ENCODE measurements at regions not wholly inside any gene's neighbourhood (a gene's known extent, or its start where the extent isn't known, plus 50 kb on each side); places are given as distances from the start of the nearest gene placed in this dataset.

GRCh38 chr2:217222309-217222910 is 362.5 kb upstream of the TNP1 start:
- no peak for ATAC-seq
- no peak for TF ChIP-seq CTCF (IDR thresholded peaks at IDR 0.05)
- intact Hi-C loops (cut with DNase I), result no loop called here
- H3K4me3 ChIP-seq, result no peak overlapping the region
- peaks cover 0 to 75% (median 0%) of the 10 kb centered on the region in 7 donors for H3K27me3 ChIP-seq
- H3K9me3 ChIP-seq, result no peaks in the 10 kb centered on the region
- whole genome bisulfite sequencing, 2 donors, result 90 to 93% methylated on average over 5 of the region's 5 CpGs
- no peak for DNase-seq
- H3K27ac ChIP-seq, result peak overlapping the region in 1 of 10 donors; percentile 46
- H3K36me3 ChIP-seq, result no peaks in the 10 kb centered on the region
- H3K4me1 ChIP-seq, result peaks cover 0 to 69% (median 13%) of the 10 kb centered on the region in 9 donors

GRCh38 chr2:217220228-217221013 is 360.6 kb upstream of the TNP1 start:
- 76 to 82% methylated on average over 5 of the region's 5 CpGs for WGBS, 2 donors
- Histone ChIP-seq H3K4me1 (peaks cover 0 to 71% (median 15%) of the 10 kb centered on the region in 9 donors), H3K27ac (peak overlapping the region in 1 of 10 donors; percentile 3), H3K27me3 (peaks cover 0 to 78% (median 0%) of the 10 kb centered on the region in 7 donors), H3K4me3 (no peak overlapping the region), H3K9me3 (no peaks in the 10 kb centered on the region), H3K36me3 (no peaks in the 10 kb centered on the region)
- no peak for ATAC-seq
- no peak for TF ChIP-seq CTCF (IDR thresholded peaks at IDR 0.05)
- DNase-seq, result peak in 1 of 2 donors; percentile 26
- intact Hi-C loops (cut with DNase I), result no loop called here

- H3K27ac ChIP-seq, result peak overlapping the region in 1 of 10 donors; percentile 40
- DNase-seq (no peak), ATAC-seq (peak in 3 of 8 donors; percentile 3 to 44 (median 7))
- no peaks in the 10 kb centered on the region for H3K9me3 ChIP-seq
- H3K27me3 ChIP-seq, result peaks cover 0 to 78% (median 0%) of the 10 kb centered on the region in 7 donors
- TF ChIP-seq CTCF (IDR thresholded peaks at IDR 0.05), result no peak
- H3K4me1 ChIP-seq, result peaks cover 0 to 68% (median 15%) of the 10 kb centered on the region in 9 donors
- 67 to 78% methylated on average over 2 of the region's 2 CpGs for WGBS, 2 donors
- intact Hi-C loops (cut with DNase I), result loop anchor here in 1 of 10 donors (10.0 kb wide), 1 partner anchor 116 kb away; no protein-coding TSS in a partner anchor
- no peaks in the 10 kb centered on the region for H3K36me3 ChIP-seq
- no peak overlapping the region for H3K4me3 ChIP-seq
These were observed 359.3 kb upstream of the TNP1 start for GRCh38 chr2:217219164-217219520.

GRCh38 chr2:217218269-217219163 is 358.7 kb upstream of the TNP1 start:
- Histone ChIP-seq H3K27ac (peak overlapping the region in 1 of 10 donors; percentile 40), H3K9me3 (no peaks in the 10 kb centered on the region), H3K27me3 (peaks cover 0 to 83% (median 0%) of the 10 kb centered on the region in 7 donors), H3K4me3 (no peak overlapping the region), H3K4me1 (peaks cover 0 to 62% (median 15%) of the 10 kb centered on the region in 9 donors), H3K36me3 (no peaks in the 10 kb centered on the region)
- TF ChIP-seq CTCF (IDR thresholded peaks at IDR 0.05), result no peak
- intact Hi-C loops (cut with DNase I), result loop anchor here in 1 of 10 donors (10.0 kb wide), 1 partner anchor 116 kb away; no protein-coding TSS in a partner anchor
- ATAC-seq, result peak in 6 of 8 donors; percentile 66 to 82 (median 76)
- 79 to 80% methylated on average over 5 of the region's 5 CpGs for WGBS, 2 donors
- peak in 1 of 2 donors; percentile 17 for DNase-seq
